Suprapubic skin (tissue), 4 donors: ENCODE measurements at regions not wholly inside any gene's neighbourhood (a gene's known extent, or its start where the extent isn't known, plus 50 kb on each side); places are given as distances from the start of the nearest gene placed in this dataset.

Experiments used
- DNase-seq, 2 donors: peaks; one replicate each; pipeline ENCODE4 v3.0.0-alpha.2; 2019; ENCODE audit warnings: low spot score in 2 of 2
- H3K27ac ChIP-seq: fragments of 200-600 bp; sonication (generic); one replicate; pipeline ENCODE4 v1.5.1; 2019
- H3K27me3 ChIP-seq: fragments of 200-600 bp; sonication (generic); one replicate; pipeline ENCODE4 v1.5.1; 2019
- H3K36me3 ChIP-seq: fragments of 200-600 bp; sonication (generic); one replicate; pipeline ENCODE4 v1.5.1; 2019
- H3K4me1 ChIP-seq: fragments of 200-600 bp; sonication (generic); one replicate; pipeline ENCODE4 v1.5.1; 2019
- H3K4me3 ChIP-seq: fragments of 200-600 bp; sonication (generic); one replicate; pipeline ENCODE4 v1.5.1; 2019; ENCODE audit warnings: mild to moderate bottlenecking
- H3K9me3 ChIP-seq: fragments of 200-600 bp; sonication (generic); one replicate; pipeline ENCODE4 v1.5.1; 2019
- CTCF ChIP-seq, 2 donors: fragments of 200-600 bp in 1 of 2; fragments of 450-650 bp in 1 of 2; sonication (generic) in 1 of 2; IDR thresholded peaks; one replicate each; pipeline ENCODE4 v1.5.1; 2016 to 2019; ENCODE audit warnings: antibody characterized with exemption in 2 of 2, mild to moderate bottlenecking in 1 of 2, moderate library complexity in 1 of 2
- EP300 ChIP-seq: sonication (generic); formaldehyde crosslinking; IDR thresholded peaks from one replicate; pipeline ENCODE4 v1.6.1; 2017; ENCODE audit warnings: antibody characterized with exemption
- POLR2A ChIP-seq, 2 donors: fragments of 450-650 bp; IDR thresholded peaks; one replicate each; pipeline ENCODE4 v1.6.1; 2017; ENCODE audit warnings: antibody characterized with exemption in 2 of 2, mild to moderate bottlenecking in 2 of 2, moderate library complexity in 2 of 2
- POLR2AphosphoS5 ChIP-seq, 3 donors: sonication (generic); formaldehyde crosslinking; IDR thresholded peaks; one replicate each; pipeline ENCODE4 v1.6.1; 2017; ENCODE audit warnings: antibody characterized with exemption in 3 of 3
- WGBS: methylation state at CpG from one replicate; pipeline ENCODE4 v1.1.5; 2018; 5-methylcytosine and 5-hydroxymethylcytosine counted together

GRCh38 chr22:49132009-49132408, 695.7 kb downstream of the BRD1 start:
- WGBS: 80% methylated on average over 9 of the region's 9 CpGs
- peaks cover 12% of the 10 kb centered on the region for H3K27me3 ChIP-seq
- peak in 1 of 2 donors; percentile 24 for DNase-seq
- H3K36me3 ChIP-seq: no peaks in the 10 kb centered on the region
- TF ChIP-seq EP300 (no peak), POLR2AphosphoS5 (IDR thresholded peaks at IDR 0.05) (no peak), CTCF (IDR thresholded peaks at IDR 0.05) (no peak), POLR2A (IDR thresholded peaks at IDR 0.05) (no peak)
- H3K27ac ChIP-seq: no peak overlapping the region
- no peak overlapping the region for H3K4me3 ChIP-seq
- no peaks in the 10 kb centered on the region for H3K4me1 ChIP-seq
- H3K9me3 ChIP-seq: no peaks in the 10 kb centered on the region

GRCh38 chr22:49129736-49130135, 697.9 kb downstream of the BRD1 start:
- DNase-seq: no peak

GRCh38 chr22:49128874-49129273, 698.8 kb downstream of the BRD1 start:
- peaks cover 7% of the 10 kb centered on the region for H3K27me3 ChIP-seq
- no peak overlapping the region for H3K4me3 ChIP-seq
- no peaks in the 10 kb centered on the region for H3K36me3 ChIP-seq
- WGBS: 91% methylated on average over 9 of the region's 9 CpGs
- no peak for TF ChIP-seq EP300
- TF ChIP-seq POLR2A (IDR thresholded peaks at IDR 0.05): no peak
- H3K9me3 ChIP-seq: no peaks in the 10 kb centered on the region
- no peaks in the 10 kb centered on the region for H3K4me1 ChIP-seq
- H3K27ac ChIP-seq: no peak overlapping the region
- no peak for DNase-seq

More at GRCh38 chr22:49129736-49130135, 697.9 kb downstream of the BRD1 start:
- WGBS: 90% methylated on average over 9 of the region's 9 CpGs
- H3K4me1 ChIP-seq: no peaks in the 10 kb centered on the region
- TF ChIP-seq POLR2A (IDR thresholded peaks at IDR 0.05) (no peak), POLR2AphosphoS5 (IDR thresholded peaks at IDR 0.05) (no peak), EP300 (no peak), CTCF (IDR thresholded peaks at IDR 0.05) (no peak)
- H3K27ac ChIP-seq: no peak overlapping the region
- H3K36me3 ChIP-seq: no peaks in the 10 kb centered on the region
- no peak overlapping the region for H3K4me3 ChIP-seq
- H3K27me3 ChIP-seq: peaks cover 7% of the 10 kb centered on the region
- H3K9me3 ChIP-seq: no peaks in the 10 kb centered on the region

GRCh38 chr22:49124608-49125007, 703.1 kb downstream of the BRD1 start:
- Histone ChIP-seq H3K4me3 (no peak overlapping the region), H3K27me3 (peaks cover 5% of the 10 kb centered on the region), H3K36me3 (no peaks in the 10 kb centered on the region), H3K27ac (no peak overlapping the region), H3K4me1 (peaks cover 6% of the 10 kb centered on the region), H3K9me3 (no peaks in the 10 kb centered on the region)
- no peak for DNase-seq
- WGBS: 54% methylated on average over 5 of the region's 5 CpGs
- TF ChIP-seq POLR2AphosphoS5 (IDR thresholded peaks at IDR 0.05) (no peak), POLR2A (IDR thresholded peaks at IDR 0.05) (no peak)

GRCh38 chr22:49123621-49124192, 704.0 kb downstream of the BRD1 start:
- no peaks in the 10 kb centered on the region for H3K9me3 ChIP-seq
- 86% methylated on average over 11 of the region's 11 CpGs for WGBS
- peaks cover 4% of the 10 kb centered on the region for H3K27me3 ChIP-seq
- peaks cover 11% of the 10 kb centered on the region for H3K4me1 ChIP-seq
- TF ChIP-seq EP300 (no peak), POLR2AphosphoS5 (IDR thresholded peaks at IDR 0.05) (no peak), CTCF (IDR thresholded peaks at IDR 0.05) (no peak), POLR2A (IDR thresholded peaks at IDR 0.05) (no peak)
- no peak for DNase-seq
- no peaks in the 10 kb centered on the region for H3K36me3 ChIP-seq
- no peak overlapping the region for H3K4me3 ChIP-seq
- H3K27ac ChIP-seq: no peak overlapping the region

- Histone ChIP-seq H3K4me1 (peaks cover 11% of the 10 kb centered on the region), H3K27ac (no peak overlapping the region), H3K4me3 (no peak overlapping the region), H3K36me3 (no peaks in the 10 kb centered on the region), H3K27me3 (peaks cover 4% of the 10 kb centered on the region), H3K9me3 (no peaks in the 10 kb centered on the region)
- TF ChIP-seq POLR2AphosphoS5 (IDR thresholded peaks at IDR 0.05): peak in 2 of 3 donors; percentile 76 to 77
- no peak for TF ChIP-seq POLR2A (IDR thresholded peaks at IDR 0.05)
- 7% methylated on average over 13 of the region's 13 CpGs for WGBS
- DNase-seq: peak; percentile 90 to 93
These were observed 708.1 kb downstream of the BRD1 start for GRCh38 chr22:49119551-49119952.

- Histone ChIP-seq H3K27me3 (peaks cover under 1% of the 10 kb centered on the region), H3K36me3 (no peaks in the 10 kb centered on the region), H3K4me1 (peaks cover 11% of the 10 kb centered on the region), H3K4me3 (no peak overlapping the region), H3K9me3 (no peaks in the 10 kb centered on the region), H3K27ac (no peak overlapping the region)
- TF ChIP-seq CTCF (IDR thresholded peaks at IDR 0.05) (no peak), EP300 (no peak), POLR2AphosphoS5 (IDR thresholded peaks at IDR 0.05) (no peak), POLR2A (IDR thresholded peaks at IDR 0.05) (no peak)
- DNase-seq: no peak
- 96% methylated on average over 17 of the region's 17 CpGs for whole genome bisulfite sequencing
These were observed 709.6 kb downstream of the BRD1 start for GRCh38 chr22:49118065-49118464.
